Suprapubic skin (tissue), 4 donors: ENCODE measurements at regions not wholly inside any gene's neighbourhood (a gene's known extent, or its start where the extent isn't known, plus 50 kb on each side); places are given as distances from the start of the nearest gene placed in this dataset.

Experiments
- DNase-seq, 2 donors: peaks; one replicate each; pipeline ENCODE4 v3.0.0-alpha.2; 2019; ENCODE audit warnings: low spot score in 2 of 2
- H3K27ac ChIP-seq: fragments of 200-600 bp; sonication (generic); one replicate; pipeline ENCODE4 v1.5.1; 2019
- H3K27me3 ChIP-seq: fragments of 200-600 bp; sonication (generic); one replicate; pipeline ENCODE4 v1.5.1; 2019
- H3K36me3 ChIP-seq: fragments of 200-600 bp; sonication (generic); one replicate; pipeline ENCODE4 v1.5.1; 2019
- H3K4me1 ChIP-seq: fragments of 200-600 bp; sonication (generic); one replicate; pipeline ENCODE4 v1.5.1; 2019
- H3K4me3 ChIP-seq: fragments of 200-600 bp; sonication (generic); one replicate; pipeline ENCODE4 v1.5.1; 2019; ENCODE audit warnings: mild to moderate bottlenecking
- H3K9me3 ChIP-seq: fragments of 200-600 bp; sonication (generic); one replicate; pipeline ENCODE4 v1.5.1; 2019
- EP300 ChIP-seq: sonication (generic); formaldehyde crosslinking; IDR thresholded peaks from one replicate; pipeline ENCODE4 v1.6.1; 2017; ENCODE audit warnings: antibody characterized with exemption
- POLR2A ChIP-seq, 2 donors: fragments of 450-650 bp; IDR thresholded peaks; one replicate each; pipeline ENCODE4 v1.6.1; 2017; ENCODE audit warnings: antibody characterized with exemption in 2 of 2, mild to moderate bottlenecking in 2 of 2, moderate library complexity in 2 of 2
- POLR2AphosphoS5 ChIP-seq, 3 donors: sonication (generic); formaldehyde crosslinking; IDR thresholded peaks; one replicate each; pipeline ENCODE4 v1.6.1; 2017; ENCODE audit warnings: antibody characterized with exemption in 3 of 3
- WGBS: methylation state at CpG from one replicate; pipeline ENCODE4 v1.1.5; 2018; 5-methylcytosine and 5-hydroxymethylcytosine counted together
- TF ChIP-seq, protein P1 (sequence below), 2 donors: fragments of 200-600 bp in 1 of 2; fragments of 450-650 bp in 1 of 2; sonication (generic) in 1 of 2; IDR thresholded peaks; one replicate each; pipeline ENCODE4 v1.5.1; 2016 to 2019; ENCODE audit warnings: antibody characterized with exemption in 2 of 2, mild to moderate bottlenecking in 1 of 2, moderate library complexity in 1 of 2

DNA sequence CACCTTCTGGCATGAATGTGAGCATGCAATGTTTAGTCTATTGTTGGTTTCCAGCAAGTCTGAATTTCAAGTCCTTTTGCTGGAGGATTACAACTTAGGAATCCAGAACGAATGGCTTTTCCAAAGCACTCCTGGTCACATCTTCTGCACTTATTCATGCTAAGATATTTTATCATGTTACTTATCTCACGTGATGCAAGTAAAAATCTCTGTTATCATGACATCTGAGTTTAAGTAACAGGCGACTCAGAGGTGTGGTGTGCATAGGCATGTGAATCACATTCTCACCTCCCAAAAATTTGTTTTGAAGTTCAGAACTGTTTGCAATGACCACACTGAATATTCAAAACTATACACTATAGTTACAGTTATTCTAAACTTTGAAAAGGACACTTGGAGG, 204.8 kb upstream of the FGGY start:
- TF ChIP-seq POLR2AphosphoS5 (IDR thresholded peaks at IDR 0.05) = no peak
- no peak for TF ChIP-seq POLR2A (IDR thresholded peaks at IDR 0.05)
- TF ChIP-seq, protein P1, sequence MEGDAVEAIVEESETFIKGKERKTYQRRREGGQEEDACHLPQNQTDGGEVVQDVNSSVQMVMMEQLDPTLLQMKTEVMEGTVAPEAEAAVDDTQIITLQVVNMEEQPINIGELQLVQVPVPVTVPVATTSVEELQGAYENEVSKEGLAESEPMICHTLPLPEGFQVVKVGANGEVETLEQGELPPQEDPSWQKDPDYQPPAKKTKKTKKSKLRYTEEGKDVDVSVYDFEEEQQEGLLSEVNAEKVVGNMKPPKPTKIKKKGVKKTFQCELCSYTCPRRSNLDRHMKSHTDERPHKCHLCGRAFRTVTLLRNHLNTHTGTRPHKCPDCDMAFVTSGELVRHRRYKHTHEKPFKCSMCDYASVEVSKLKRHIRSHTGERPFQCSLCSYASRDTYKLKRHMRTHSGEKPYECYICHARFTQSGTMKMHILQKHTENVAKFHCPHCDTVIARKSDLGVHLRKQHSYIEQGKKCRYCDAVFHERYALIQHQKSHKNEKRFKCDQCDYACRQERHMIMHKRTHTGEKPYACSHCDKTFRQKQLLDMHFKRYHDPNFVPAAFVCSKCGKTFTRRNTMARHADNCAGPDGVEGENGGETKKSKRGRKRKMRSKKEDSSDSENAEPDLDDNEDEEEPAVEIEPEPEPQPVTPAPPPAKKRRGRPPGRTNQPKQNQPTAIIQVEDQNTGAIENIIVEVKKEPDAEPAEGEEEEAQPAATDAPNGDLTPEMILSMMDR (IDR thresholded peaks at IDR 0.05) = no peak
- no peak for TF ChIP-seq EP300
- 65% methylated on average over 3 of the region's 3 CpGs for WGBS
- Histone ChIP-seq H3K4me1 (no peaks in the 10 kb centered on the region), H3K27ac (no peak overlapping the region), H3K4me3 (no peak overlapping the region), H3K27me3 (no peaks in the 10 kb centered on the region), H3K9me3 (peaks cover 7% of the 10 kb centered on the region), H3K36me3 (no peaks in the 10 kb centered on the region)
- DNase-seq = no peak

DNA sequence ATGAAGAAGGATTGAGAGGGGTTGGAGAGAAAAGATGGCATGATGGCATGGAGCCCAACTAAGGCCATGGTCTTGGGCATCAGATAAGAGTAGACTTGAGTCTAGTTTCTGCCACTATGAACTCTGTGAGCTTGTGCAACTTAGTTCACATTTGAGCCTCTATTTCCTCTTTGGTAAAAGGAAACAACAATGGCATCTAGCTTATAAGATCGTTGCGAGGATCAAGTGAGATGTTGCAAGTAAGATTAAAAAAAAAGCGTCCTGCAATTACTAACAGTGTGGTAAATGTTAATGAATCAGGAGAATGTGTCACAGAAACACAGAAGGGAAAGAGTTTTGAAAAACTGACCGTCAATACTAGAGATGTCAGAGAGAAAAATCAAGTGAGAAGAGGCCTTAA, 202.9 kb upstream of the FGGY start:
- TF ChIP-seq POLR2AphosphoS5 (IDR thresholded peaks at IDR 0.05) (no peak), EP300 (no peak), POLR2A (IDR thresholded peaks at IDR 0.05) (no peak)
- TF ChIP-seq, protein P1 (IDR thresholded peaks at IDR 0.05) = no peak
- H3K4me1 ChIP-seq = no peaks in the 10 kb centered on the region
- H3K36me3 ChIP-seq = no peaks in the 10 kb centered on the region
- H3K27me3 ChIP-seq = no peaks in the 10 kb centered on the region
- H3K4me3 ChIP-seq = no peak overlapping the region
- DNase-seq = no peak
- H3K27ac ChIP-seq = no peak overlapping the region
- 89% methylated on average over 4 of the region's 4 CpGs for WGBS
- H3K9me3 ChIP-seq = peaks cover 2% of the 10 kb centered on the region

DNA sequence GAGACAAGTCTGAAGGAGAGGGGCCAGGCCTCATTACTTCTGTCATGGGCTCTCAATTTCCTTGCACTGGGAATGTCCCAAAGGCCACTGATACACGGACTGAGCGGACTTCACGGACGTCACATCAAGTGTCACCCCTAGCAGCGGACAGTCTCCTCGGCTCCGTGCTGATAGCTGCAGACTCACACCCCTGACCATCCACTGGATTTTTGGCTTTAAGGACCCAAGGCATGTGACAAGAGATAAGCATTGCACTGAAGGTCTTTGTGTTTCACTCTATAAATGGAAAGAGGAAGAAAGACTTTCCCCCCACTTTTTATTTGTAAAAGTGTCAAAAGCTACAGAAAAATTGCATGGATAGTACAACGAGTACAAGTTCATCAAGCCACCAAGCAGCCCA, 200.4 kb upstream of the FGGY start:
- WGBS = 89% methylated on average over 8 of the region's 8 CpGs
- Histone ChIP-seq H3K4me3 (no peak overlapping the region), H3K4me1 (no peaks in the 10 kb centered on the region), H3K36me3 (no peaks in the 10 kb centered on the region), H3K27me3 (no peaks in the 10 kb centered on the region), H3K27ac (no peak overlapping the region), H3K9me3 (no peaks in the 10 kb centered on the region)
- TF ChIP-seq, protein P1 (IDR thresholded peaks at IDR 0.05) = no peak
- no peak for TF ChIP-seq POLR2A (IDR thresholded peaks at IDR 0.05)
- no peak for TF ChIP-seq EP300
- no peak for TF ChIP-seq POLR2AphosphoS5 (IDR thresholded peaks at IDR 0.05)
- no peak for DNase-seq

DNA sequence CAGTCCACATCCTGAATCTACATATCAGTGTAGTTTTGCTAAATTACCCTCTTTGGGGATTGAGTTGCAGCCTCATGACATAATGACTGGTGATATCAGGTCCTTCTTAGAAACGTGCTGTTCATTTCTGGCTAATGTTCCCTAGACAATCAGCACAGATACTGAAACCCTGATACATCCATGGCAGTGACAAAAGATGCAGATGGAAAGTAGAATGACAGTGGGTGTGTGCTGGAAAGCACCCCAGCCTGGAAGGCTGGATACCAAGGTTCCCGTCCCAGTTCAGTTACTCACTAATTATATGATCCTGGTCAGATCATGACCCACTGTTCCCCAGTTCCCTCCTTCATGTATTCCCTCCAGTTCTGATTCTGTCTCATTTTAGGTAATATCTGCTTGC, 198.2 kb upstream of the FGGY start:
- WGBS = 40% methylated on average over 2 of the region's 2 CpGs

DNA sequence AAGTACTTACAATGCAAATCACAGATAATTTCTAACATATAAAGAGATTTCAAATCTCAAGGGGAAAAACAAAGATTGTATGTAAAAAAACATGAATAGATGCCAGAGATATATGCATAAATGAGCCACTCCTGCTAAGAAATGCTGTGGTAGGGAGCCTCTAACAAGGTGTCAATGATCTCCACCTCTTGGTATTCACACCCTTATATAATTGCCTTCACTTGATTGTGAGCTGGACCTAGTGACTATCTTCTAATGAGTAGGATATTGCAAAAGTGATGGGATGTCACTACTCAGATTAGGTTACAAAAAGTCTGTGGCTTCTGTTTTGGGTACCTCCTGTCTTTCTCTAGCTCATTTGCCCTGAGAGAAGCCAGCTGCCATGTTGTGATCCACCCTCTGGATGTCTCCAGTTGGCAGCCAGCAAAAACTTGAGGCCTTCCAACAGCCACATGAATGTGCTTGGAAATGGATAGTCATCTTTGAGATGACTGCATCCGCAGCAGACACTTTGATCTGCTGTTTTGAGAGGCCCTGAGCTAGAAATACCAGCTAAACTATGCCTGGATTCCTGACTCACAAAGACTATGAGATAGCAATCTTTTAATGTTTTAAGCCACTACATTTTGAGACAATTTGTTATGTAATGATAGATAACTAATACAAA, 196.1 kb upstream of the FGGY start:
- Histone ChIP-seq H3K27me3 (no peaks in the 10 kb centered on the region), H3K36me3 (no peaks in the 10 kb centered on the region), H3K9me3 (no peaks in the 10 kb centered on the region), H3K4me3 (no peak overlapping the region), H3K27ac (no peak overlapping the region), H3K4me1 (peaks cover 8% of the 10 kb centered on the region)
- WGBS = 32% methylated on average over 1 of the region's 1 CpG
- TF ChIP-seq POLR2A (IDR thresholded peaks at IDR 0.05) (no peak), EP300 (no peak), POLR2AphosphoS5 (IDR thresholded peaks at IDR 0.05) (no peak)
- TF ChIP-seq, protein P1 (IDR thresholded peaks at IDR 0.05) = no peak
- DNase-seq = no peak

More for the DNA sequence above, 198.2 kb upstream of the FGGY start:
- TF ChIP-seq EP300 (no peak), POLR2A (IDR thresholded peaks at IDR 0.05) (no peak), POLR2AphosphoS5 (IDR thresholded peaks at IDR 0.05) (no peak)
- TF ChIP-seq, protein P1 (IDR thresholded peaks at IDR 0.05) = no peak
- DNase-seq = no peak
- H3K27me3 ChIP-seq = no peaks in the 10 kb centered on the region
- no peaks in the 10 kb centered on the region for H3K4me1 ChIP-seq
- no peaks in the 10 kb centered on the region for H3K36me3 ChIP-seq
- H3K4me3 ChIP-seq = no peak overlapping the region
- no peak overlapping the region for H3K27ac ChIP-seq
- no peaks in the 10 kb centered on the region for H3K9me3 ChIP-seq
